Thyroid gland (tissue), 4 donors: ENCODE measurements at regions not wholly inside any gene's neighbourhood (a gene's known extent, or its start where the extent isn't known, plus 50 kb on each side); places are given as distances from the start of the nearest gene placed in this dataset.

Source experiments
- DNase-seq, 2 donors: peaks; one replicate each; pipeline ENCODE4 v3.0.0-alpha.2; 2019
- H3K27ac ChIP-seq, 3 donors: fragments of 200-600 bp; sonication (generic); 1 replicate in 2 of 3; 2 replicates in 1 of 3; pipeline ENCODE4 v1.5.1; 2016 to 2019; ENCODE audit warnings: mild to moderate bottlenecking in 1 of 3, moderate library complexity in 1 of 3
- H3K27me3 ChIP-seq: fragments of 200-600 bp; sonication (generic); one replicate; pipeline ENCODE4 v1.5.1; 2019
- H3K36me3 ChIP-seq, 2 donors: fragments of 200-600 bp; sonication (generic); one replicate each; pipeline ENCODE4 v1.5.1; 2016 to 2019
- H3K4me1 ChIP-seq, 2 donors: fragments of 200-600 bp; sonication (generic); one replicate each; pipeline ENCODE4 v1.5.1; 2017 to 2019
- H3K4me3 ChIP-seq, 3 donors: fragments of 200-600 bp; sonication (generic); replicated peaks in 1 of 3; 1 replicate in 2 of 3; 2 replicates in 1 of 3; pipeline ENCODE4 v1.5.1; 2016; ENCODE audit warnings: mild to moderate bottlenecking in 1 of 3
- H3K9me3 ChIP-seq: fragments of 200-600 bp; sonication (generic); one replicate; pipeline ENCODE4 v1.5.1; 2017
- POLR2A ChIP-seq, 2 donors: fragments of 450-650 bp; IDR thresholded peaks; one replicate each; pipeline ENCODE4 v1.6.1; 2017; ENCODE audit warnings: antibody characterized with exemption in 2 of 2, mild to moderate bottlenecking in 2 of 2, moderate library complexity in 1 of 2
- whole genome bisulfite sequencing, 2 donors: methylation state at CpG; one replicate each; pipeline ENCODE4 v1.1.5; 2017; 5-methylcytosine and 5-hydroxymethylcytosine counted together
- intact Hi-C: fragments of 100-400 bp; cut with DNase I; formaldehyde crosslinking; loops from one replicate; pipeline ENCODE4 v1.15.1; 2023
- TF ChIP-seq, protein P1 (sequence below), 6 experiments: fragments of 200-600 bp in 3 of 6; fragments of 450-650 bp in 3 of 6; sonication (generic) in 3 of 6; IDR thresholded peaks; one replicate each; pipeline ENCODE4 v1.5.1; 2016 to 2019; ENCODE audit warnings: antibody characterized with exemption in 6 of 6, mild to moderate bottlenecking in 2 of 6, inconsistent platforms in 1 of 6, moderate library complexity in 1 of 6

- Histone ChIP-seq H3K27me3 (no peaks in the 10 kb centered on the region), H3K36me3 (no peaks in the 10 kb centered on the region), H3K4me1 (no peaks in the 10 kb centered on the region), H3K4me3 (no peak overlapping the region), H3K27ac (no peak overlapping the region), H3K9me3 (no peaks in the 10 kb centered on the region)
- no peak for DNase-seq
- WGBS, 2 donors: 91 to 97% methylated on average over 2 of the region's 2 CpGs
- TF ChIP-seq, protein P1, sequence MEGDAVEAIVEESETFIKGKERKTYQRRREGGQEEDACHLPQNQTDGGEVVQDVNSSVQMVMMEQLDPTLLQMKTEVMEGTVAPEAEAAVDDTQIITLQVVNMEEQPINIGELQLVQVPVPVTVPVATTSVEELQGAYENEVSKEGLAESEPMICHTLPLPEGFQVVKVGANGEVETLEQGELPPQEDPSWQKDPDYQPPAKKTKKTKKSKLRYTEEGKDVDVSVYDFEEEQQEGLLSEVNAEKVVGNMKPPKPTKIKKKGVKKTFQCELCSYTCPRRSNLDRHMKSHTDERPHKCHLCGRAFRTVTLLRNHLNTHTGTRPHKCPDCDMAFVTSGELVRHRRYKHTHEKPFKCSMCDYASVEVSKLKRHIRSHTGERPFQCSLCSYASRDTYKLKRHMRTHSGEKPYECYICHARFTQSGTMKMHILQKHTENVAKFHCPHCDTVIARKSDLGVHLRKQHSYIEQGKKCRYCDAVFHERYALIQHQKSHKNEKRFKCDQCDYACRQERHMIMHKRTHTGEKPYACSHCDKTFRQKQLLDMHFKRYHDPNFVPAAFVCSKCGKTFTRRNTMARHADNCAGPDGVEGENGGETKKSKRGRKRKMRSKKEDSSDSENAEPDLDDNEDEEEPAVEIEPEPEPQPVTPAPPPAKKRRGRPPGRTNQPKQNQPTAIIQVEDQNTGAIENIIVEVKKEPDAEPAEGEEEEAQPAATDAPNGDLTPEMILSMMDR (IDR thresholded peaks at IDR 0.05): no peak
- no peak for TF ChIP-seq POLR2A (IDR thresholded peaks at IDR 0.05)
- intact Hi-C loops: no loop called here
Observed at GRCh38 chr13:47433461-47434005, 536.7 kb upstream of the HTR2A start.

GRCh38 chr13:47426126-47426849, 529.4 kb upstream of the HTR2A start:
- Histone ChIP-seq H3K27me3 (no peaks in the 10 kb centered on the region), H3K4me1 (no peaks in the 10 kb centered on the region), H3K9me3 (no peaks in the 10 kb centered on the region), H3K4me3 (no peak overlapping the region), H3K36me3 (no peaks in the 10 kb centered on the region), H3K27ac (no peak overlapping the region)
- DNase-seq: no peak
- intact Hi-C loops: no loop called here
- WGBS, 2 donors: 69 to 71% methylated on average over 3 of the region's 3 CpGs
- TF ChIP-seq POLR2A (IDR thresholded peaks at IDR 0.05): no peak
- TF ChIP-seq, protein P1 (IDR thresholded peaks at IDR 0.05): no peak

DNA sequence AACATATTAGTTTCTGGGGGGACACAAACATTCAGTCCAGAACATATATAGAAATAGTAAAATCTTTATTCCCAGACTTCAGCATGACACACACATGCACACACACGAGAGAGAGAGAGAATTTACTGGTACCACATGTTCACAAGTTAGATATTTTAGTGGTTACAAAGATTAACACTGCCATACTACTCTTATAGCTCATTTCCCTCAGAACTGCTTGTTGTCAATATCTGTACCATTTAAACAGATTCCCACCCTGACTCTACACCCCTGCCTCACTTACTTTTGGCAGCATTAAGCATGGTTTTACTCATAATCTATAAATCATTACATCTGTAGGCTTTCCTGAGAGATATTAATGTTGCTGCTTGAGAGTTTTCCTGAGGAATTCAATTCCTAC, 524.7 kb upstream of the HTR2A start:
- Histone ChIP-seq H3K9me3 (no peaks in the 10 kb centered on the region), H3K4me3 (no peak overlapping the region), H3K4me1 (no peaks in the 10 kb centered on the region), H3K27ac (no peak overlapping the region), H3K27me3 (no peaks in the 10 kb centered on the region), H3K36me3 (no peaks in the 10 kb centered on the region)
- WGBS, 2 donors: 48 to 67% methylated on average over 1 of the region's 1 CpG
- TF ChIP-seq, protein P1 (IDR thresholded peaks at IDR 0.05): no peak
- no peak for TF ChIP-seq POLR2A (IDR thresholded peaks at IDR 0.05)
- DNase-seq: no peak
- intact Hi-C loops: no loop called here

DNA sequence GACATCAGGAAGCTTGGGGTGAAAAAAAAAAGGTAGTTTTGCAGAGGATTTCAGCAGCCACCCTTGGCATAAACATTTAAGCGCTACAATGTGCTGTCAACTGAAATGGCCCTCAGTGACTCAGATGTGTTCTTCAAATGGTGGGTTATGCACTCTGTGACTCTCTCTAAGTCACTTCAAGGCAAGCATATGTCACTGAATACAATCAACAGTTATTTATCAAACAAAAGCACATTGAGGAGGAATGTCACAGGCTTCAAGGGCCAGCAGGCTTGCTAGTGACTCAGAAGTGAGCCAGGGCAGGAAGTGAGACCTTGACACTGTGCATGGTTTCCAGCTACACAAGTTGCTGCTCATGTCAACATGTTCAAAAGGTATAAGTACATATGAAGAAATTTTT, 523.7 kb upstream of the HTR2A start:
- DNase-seq: no peak
- Histone ChIP-seq H3K27me3 (no peaks in the 10 kb centered on the region), H3K9me3 (no peaks in the 10 kb centered on the region), H3K27ac (no peak overlapping the region), H3K36me3 (no peaks in the 10 kb centered on the region), H3K4me1 (no peaks in the 10 kb centered on the region), H3K4me3 (no peak overlapping the region)
- WGBS, 2 donors: 74 to 95% methylated on average over 1 of the region's 1 CpG
- intact Hi-C loops: no loop called here
- TF ChIP-seq, protein P1 (IDR thresholded peaks at IDR 0.05): no peak
- TF ChIP-seq POLR2A (IDR thresholded peaks at IDR 0.05): no peak

GRCh38 chr13:47420020-47420419, 523.2 kb upstream of the HTR2A start:
- Histone ChIP-seq H3K27me3 (no peaks in the 10 kb centered on the region), H3K4me1 (no peaks in the 10 kb centered on the region), H3K9me3 (no peaks in the 10 kb centered on the region), H3K4me3 (no peak overlapping the region), H3K36me3 (no peaks in the 10 kb centered on the region), H3K27ac (no peak overlapping the region)
- 43 to 56% methylated on average over 1 of the region's 1 CpG for WGBS, 2 donors
- no peak for TF ChIP-seq POLR2A (IDR thresholded peaks at IDR 0.05)
- TF ChIP-seq, protein P1 (IDR thresholded peaks at IDR 0.05): no peak
- intact Hi-C loops: no loop called here
- no peak for DNase-seq
